Stimulated activated CD4-positive, alpha-beta T cell treated with anti-CD3 and anti-CD28 coated beads, Interleukin-4, amount 100 ng/mL, for 1 hour (primary cell): ENCODE measurements at regions not wholly inside any gene's neighbourhood (a gene's known extent, or its start where the extent isn't known, plus 50 kb on each side); places are given as distances from the start of the nearest gene placed in this dataset.

Experiments used
- DNase-seq: peaks from one replicate; pipeline ENCODE4 v3.0.0-alpha.2; 2020

DNA sequence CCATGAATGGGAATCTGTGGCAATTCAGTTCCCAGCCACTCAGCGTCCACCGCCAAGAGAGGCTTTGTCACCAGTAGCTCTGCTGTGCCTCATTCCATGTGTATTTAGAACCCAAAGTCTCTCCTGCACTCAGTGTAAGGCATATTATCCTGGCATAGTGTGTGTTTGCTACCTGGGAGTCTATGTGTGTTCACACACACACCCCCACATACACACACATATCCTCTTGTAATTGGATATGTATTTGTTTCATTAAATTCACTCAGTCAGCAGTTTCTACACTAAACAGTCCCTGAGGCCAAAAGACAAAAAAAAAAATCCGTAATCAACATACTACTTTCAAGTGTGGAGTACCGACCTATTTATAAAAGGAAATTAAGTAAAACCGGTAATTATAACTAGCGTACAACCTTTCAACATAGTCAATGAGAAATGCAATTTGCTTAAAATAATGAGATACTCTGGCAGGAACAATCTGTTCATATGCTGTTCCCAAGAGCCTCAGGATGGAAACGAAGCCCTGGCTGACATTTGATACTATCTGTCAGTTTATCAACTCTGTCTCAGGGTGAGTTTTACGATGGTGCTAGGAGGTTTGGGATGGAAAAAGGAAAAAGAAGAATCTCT is 425.8 kb upstream of the CELF2 start:
- no peak for DNase-seq

DNA sequence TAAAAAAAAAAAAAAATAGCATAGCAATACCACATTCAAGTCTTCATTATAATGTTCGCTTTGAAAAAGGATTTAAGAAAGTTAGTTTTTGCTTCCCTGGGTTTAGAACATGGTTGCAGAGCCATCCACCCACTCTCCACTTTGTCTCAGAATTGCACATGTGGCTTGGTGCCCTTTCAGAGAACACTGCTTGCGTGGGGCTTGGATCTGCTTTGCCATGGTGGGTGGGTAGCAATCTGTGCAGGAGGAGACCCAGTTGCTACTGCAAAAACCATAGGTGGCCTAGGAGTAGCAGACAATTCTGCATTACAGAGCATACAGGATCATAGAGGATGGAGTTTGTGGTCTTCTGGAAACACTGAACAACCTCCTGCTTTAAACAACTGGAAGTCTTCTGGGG is 421.4 kb upstream of the CELF2 start:
- no peak for DNase-seq

DNA sequence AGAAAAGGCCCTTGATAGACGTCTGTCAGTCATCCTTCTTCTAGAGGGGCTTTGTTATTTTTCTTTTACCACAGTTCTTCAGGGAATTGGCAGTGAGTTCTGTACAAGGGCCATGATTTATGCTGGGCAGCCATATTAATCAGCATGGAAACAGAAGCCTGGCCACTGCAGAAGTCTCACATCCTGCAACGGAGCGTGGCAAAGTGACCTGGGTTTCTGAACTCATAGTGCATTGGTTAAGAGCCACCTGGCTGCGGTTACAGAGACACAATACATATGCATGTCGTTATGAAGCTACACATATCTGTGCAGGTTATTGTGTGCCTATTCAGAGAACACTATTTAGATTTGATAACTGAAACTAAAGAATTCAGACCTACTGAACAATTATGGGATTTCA is 419.4 kb upstream of the CELF2 start:
- DNase-seq, result no peak

DNA sequence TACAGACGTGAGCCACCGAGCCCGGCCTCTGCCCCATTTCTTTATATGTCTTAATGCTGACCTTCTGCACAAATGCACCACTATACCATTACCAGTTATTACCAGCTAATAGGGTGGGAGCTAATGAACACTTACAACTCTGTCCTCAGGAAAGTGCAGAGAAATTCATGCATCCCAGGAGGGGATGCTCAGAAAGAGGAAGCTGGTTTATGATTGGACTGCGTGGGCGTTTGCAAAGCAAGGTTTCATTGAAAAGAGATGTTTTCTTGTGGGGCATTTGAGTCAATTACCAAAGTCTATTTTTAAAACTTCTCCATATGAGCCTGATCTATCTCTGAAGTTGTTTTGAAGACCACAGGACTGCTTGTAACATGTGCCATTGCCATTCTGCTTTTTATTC is 417.7 kb upstream of the CELF2 start:
- DNase-seq, result no peak

DNA sequence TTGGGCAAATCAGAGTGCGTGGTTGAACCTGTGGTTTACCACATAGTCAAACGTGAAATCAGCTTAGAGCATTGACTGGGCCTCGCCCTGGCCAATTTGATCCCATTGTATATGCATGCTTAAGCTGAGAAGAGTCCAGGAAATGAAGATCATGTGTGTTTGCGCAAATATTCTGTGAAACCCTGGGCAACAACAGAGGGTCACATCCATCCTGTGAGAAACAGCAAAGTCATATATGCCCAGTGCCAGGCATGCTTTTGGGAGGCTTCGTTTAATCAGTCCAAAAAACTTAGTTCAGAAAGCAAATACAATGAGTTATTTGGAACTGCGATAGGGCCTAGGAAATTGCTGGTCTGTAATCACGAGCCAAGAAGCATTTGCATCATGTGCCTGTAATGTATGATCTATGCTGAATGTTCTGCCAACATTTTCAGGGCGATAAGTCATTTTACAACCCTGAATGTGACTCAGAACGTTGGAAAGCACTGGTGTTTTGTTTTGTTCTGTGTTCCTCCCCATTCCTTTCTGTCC is 412.1 kb upstream of the CELF2 start:
- DNase-seq, result no peak

DNA sequence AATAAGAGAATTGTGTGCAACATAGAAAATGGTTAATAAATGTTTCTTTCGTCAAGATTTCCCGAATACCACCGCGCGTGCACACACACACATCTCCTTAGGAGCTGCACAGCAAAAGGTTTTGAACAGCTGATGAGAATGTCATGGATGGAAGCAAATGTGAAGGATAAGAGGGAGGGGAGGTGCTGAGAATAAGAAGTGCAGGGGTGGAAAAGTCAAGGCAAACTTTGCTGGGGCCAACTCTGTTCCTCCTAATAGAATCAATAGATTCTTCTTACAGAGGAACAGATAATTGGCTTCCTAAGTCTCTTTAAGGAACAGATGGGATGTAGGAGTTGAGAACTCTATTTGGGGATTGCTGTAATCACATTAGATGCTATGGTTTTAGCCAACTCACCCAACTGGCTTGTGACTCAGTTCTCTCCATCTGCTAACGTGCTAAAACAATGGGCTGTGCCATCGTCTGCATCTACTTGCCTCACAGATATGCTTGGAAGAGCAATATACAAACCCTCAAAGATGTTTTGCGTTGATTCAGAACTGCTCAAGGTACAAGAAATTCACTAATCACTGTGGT is 408.2 kb upstream of the CELF2 start:
- DNase-seq, result no peak

DNA sequence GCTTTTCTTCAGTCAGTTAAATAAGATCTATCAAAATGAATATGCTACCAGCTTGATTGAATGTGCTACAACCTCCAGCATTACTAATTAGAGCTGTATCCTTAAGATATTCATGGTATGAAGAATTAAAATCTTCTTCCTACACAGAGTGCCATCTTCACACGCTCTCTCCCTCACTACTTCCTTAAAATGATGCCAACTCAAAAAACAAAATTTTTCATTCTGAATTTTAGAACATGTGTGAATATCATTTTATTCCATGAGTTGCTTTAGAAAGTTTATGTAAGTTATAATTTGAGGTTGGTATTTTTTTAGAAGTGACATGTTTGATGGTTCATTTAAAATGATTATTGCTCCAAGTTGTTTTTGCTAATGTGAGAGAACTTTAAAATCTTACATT is 407.5 kb upstream of the CELF2 start:
- DNase-seq, result no peak

DNA sequence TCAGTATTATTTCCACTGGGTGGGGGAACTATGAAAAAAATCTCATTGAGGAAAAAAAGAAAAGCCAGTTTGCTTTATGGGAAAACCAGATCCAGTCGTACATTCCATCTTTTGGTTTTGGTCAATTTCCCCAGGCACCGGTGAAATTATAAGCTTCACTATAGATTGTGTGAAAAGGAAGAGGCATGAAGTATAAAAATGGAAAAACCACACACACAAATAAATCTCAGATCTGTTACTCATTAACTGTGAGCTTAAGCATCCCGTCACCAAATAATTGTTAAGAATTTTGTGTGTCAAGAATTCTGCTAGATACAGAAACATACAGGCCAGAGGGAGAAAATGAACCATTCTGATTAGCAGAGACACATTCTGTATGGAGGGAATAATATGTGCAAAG is 405.5 kb upstream of the CELF2 start:
- no peak for DNase-seq

DNA sequence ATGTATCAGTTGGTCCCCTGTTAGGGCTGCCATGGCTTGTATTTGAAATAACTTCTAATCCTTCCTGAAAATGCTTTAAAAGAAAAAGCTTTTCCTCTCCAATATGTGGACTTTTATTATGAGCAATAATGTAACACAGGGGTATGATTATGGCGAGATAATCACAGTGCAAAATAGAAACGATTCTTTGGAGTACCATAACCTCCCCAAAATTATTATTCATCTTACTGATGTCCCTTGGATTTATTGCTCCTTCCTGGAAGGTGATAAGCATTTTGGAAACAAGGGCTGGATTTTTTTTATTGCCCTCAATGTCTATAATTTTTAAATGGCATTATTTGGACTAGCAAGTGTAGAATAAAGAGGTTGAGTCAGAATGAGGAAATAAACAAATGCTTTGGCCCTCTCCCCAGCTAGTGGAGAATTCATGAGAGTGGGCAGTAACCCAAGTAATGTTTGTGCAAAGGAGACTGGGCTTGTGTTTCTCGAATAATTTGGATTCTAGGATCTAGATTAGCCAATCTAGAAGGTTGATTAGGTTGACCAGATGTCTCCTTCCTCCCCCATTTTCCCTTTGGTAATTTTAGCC is 403.9 kb upstream of the CELF2 start:
- no peak for DNase-seq

DNA sequence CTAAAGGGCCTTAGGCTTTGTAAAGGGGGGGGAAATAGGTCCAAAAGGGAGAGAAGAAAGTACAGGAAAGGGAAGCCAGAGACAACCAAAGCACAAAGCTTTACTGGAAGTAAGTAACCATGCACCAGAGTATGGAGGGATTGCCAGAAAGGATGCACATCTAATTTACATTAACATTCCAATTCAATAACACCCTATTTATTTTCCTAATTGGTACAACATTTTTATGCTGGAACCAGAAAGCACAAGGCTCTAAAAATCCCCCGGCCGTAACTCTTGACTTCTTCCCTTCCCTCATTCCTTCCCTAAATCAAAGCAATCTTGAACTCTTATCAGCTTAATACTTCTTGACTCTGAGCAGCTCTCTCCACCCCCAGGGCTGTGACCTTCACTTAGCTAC is 400.0 kb upstream of the CELF2 start:
- no peak for DNase-seq

DNA sequence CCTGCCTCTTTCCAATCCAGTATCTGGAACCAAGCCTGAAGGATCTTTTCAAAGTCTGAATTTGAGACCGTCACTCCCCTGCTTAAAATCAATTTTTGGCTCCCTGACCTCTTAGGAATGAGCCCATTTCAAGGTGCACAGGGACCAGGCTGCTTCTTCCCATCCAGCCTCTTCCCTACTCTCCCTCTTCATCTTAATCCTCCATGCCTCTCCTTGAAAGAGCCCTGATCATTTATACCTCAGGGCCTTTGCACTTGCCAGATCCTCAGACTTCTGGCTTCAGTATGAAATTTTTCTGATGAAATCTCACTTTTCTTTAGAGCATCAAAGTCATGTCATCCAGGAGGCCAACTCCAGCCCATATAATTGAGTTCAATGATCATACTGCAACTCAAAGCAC is 399.5 kb upstream of the CELF2 start:
- no peak for DNase-seq

DNA sequence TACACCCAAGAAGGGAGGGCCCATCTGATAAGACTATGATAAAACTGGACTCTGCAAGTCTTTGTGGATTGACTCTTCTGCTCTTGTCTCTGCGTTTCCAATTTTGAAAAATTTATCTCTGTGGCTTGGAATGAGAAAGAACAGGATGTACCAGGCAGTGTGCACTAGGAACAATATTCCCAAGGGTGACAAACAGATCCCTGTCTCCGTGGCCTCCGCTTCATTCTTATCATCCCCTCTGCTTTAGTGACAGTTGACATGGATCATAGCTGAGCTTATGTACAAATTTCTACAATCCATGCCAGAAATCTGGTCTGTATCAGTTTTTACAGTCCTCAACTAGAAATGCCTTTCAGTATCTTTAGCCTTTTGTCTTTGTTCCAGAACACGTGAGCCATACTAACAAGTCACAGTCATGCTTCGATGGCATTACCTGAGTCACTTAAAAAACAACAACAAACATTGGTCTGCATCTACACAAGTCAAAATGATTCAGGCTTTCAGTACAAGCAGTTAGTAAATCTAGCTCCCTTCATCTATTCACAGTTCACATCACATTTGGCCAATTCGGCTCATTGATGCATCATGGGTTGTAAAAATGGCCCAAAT is 393.6 kb upstream of the CELF2 start:
- DNase-seq, result no peak

DNA sequence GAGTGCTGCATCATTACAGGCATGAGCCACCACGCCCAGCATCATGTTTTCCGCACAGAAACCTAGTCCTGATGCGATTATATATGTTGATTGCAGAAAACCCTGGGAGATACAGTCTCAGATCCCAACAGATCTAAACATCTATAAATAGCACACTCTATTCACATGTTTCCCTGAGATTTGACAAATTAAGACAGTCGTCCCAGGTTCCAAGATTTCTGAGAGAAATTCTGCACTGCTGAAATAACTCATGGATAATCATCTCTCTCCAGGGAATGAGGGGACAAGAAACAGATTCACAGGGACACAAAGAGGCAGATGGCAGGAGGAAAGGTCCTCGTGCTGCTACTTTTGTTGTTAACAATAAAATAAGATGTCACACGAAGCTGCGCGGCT is 393.1 kb upstream of the CELF2 start:
- no peak for DNase-seq

DNA sequence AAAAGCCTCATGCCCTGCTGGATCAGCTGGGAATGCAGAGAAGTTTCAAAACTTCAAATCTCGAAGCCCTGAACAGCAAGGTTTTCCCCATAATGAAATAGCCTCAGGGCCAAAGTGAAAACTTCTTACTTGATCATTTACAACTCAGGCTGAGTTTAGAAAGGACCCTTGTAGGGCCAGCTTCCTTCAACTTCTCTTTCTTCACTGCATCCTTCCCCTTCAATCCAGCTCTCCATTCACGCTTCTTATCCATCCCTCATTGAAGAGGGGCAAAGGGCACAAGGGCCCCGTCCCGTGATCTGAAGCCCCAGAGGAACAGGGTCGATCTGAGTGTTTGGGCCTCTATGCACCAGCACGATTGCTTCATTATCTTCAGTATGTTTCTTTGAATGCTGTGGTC is 392.2 kb upstream of the CELF2 start:
- no peak for DNase-seq

DNA sequence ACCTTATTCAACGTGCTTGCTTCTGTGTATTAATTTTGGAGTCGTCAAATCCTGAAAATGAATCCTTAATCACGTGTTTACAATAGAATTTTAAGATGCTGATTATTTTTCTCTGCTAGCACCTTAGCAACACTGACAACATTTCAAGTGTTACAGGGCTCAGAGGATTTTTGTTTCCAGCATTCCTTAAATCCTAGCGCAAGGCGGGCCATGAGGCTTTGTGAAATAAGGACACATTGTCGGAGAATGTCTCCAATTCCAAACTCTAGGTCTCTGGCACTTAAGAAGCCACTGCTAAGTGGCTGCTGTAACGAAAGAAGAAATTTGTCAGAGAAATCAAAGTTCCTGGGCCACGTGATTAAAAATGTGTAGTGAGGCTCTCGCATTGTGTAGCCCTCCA is 390.9 kb upstream of the CELF2 start:
- DNase-seq, result no peak

DNA sequence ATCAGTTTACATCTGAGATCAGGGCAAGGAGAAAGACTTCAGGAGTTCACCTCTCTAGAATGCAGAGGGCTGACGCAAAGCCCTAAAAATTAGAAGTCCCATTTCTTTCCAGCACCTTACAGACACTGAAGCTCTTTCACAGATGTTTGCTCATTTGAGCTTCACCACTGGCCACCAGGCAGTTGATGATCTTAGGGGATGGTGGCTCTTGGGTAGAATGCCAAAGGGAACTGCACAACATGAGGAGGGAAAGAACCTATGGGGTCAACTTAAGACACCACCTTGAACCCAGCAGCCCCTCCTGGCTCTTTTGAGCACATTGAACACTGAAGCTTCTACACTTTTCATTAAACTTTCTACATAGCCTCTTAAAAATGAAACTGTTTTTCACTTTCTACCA is 390.3 kb upstream of the CELF2 start:
- DNase-seq, result no peak

DNA sequence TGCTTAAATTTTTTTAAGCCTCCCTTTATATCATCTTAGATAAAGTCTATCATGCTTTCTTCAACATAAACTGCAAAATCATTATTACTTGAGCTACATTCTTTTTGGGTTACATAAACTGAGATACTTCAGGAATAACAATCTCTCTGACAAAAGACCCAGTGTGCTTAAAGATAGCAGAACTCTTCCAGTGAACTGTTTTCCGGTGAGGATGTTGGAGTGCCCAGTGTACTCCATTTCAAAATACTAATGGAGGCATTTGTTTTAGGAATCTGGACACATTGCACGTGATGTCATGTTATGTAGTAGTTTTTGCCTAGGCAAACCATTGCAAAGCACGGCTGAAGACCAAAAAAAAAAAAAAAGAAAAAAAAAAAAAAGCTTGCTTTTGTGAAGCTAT is 388.2 kb upstream of the CELF2 start:
- no peak for DNase-seq

DNA sequence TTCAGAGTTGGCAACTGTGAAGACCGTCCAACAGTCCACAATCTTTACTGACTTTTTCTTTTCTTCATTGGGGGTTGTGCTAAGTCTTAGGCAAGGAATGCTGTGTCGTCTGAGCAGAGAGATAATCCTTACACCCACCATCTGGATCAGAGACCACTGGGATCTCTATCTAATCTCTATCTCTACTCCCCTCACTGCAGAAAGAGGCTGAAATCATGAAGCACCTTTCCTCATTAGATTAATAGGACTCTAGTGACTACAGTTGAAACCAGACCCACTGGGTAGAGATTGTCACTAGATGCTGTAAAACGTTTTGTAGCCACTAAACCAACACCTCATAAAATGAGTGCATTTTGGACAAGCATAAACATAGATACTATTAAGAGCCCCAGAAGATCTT is 387.4 kb upstream of the CELF2 start:
- no peak for DNase-seq

DNA sequence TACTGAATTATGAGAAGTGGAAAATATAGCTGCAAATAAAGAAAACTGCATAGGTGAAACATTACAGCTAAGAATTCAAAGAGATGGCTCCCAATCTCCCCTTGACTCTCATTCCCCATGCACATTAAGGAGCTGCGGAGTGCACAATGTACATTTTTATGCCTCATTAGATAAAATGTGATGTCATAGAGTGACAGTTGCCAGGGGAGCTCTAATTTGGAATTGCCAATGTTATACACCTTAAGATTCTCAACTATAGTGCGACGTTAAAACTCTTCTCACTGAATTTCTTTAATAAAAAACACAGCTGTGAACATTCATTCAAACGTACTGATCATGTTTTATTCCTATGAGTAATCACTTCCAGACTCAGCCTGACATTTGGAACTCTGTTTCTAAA is 386.9 kb upstream of the CELF2 start:
- no peak for DNase-seq

DNA sequence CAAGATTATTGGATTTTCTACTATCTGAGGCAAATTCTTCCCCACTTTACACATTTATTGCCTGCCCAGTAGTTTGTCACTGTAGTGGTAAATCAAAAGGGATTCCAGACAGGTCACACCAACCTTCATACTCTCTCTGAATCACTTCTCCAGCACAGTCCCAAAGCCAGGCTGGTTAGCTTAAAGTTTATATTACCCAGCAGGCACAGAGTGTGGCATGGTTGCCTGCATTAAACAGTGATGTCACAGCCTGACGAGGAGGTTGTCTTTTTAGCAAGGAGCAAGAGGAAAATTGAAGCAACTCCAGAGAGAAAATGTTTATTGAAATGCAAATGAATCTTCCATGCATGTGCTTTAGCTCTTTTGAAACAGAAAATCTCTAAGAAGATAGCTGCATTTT is 375.5 kb upstream of the CELF2 start:
- DNase-seq, result no peak

DNA sequence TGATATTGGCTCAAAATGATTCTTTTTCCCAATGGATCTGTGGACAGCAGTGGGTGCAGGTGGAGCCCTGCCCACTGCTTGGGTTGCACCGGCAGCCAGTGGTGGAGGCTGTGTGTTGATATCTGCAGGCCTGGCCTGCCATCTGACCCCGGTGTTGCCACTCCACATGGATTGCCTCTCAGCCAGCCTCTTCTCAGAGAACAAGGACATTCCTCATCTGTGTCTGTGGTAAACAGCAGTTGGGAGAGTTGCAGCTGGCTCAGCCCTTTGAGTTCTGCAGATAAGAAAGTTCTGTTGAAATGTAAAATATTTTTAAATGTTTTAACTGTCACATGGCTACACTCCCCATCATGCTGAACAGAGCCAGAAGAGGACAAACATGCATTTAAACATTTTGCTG is 374.9 kb upstream of the CELF2 start:
- no peak for DNase-seq

DNA sequence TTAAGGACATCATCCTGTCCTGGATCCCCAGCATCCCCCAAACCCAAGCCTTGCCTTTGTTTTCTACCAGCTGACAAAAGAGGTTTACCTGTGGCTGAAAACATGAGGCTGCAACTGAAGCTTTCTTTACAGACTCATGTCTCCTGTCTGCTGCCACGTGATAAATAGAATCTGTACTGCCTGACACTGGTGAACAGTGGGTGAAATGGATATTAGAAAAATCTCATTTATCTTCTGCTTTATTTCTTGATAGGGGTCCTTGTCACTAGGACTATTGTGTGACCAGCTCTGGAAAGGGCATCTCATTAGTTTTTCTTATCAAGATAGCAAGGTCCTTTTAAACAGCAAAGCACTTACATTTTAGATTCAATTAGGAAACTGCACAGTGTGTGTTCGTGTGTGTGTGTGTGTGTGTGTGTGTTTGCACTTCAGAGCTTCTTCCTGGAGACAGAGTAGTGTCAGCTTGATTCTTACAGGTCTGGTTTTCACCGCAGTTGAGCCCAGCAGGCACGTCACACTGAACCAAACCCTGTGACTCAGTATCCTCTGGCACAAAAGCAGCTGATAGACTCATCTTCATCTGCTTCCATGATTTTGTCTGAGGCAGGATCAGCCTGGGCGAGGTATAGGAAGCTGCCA is 373.5 kb upstream of the CELF2 start:
- DNase-seq, result no peak

DNA sequence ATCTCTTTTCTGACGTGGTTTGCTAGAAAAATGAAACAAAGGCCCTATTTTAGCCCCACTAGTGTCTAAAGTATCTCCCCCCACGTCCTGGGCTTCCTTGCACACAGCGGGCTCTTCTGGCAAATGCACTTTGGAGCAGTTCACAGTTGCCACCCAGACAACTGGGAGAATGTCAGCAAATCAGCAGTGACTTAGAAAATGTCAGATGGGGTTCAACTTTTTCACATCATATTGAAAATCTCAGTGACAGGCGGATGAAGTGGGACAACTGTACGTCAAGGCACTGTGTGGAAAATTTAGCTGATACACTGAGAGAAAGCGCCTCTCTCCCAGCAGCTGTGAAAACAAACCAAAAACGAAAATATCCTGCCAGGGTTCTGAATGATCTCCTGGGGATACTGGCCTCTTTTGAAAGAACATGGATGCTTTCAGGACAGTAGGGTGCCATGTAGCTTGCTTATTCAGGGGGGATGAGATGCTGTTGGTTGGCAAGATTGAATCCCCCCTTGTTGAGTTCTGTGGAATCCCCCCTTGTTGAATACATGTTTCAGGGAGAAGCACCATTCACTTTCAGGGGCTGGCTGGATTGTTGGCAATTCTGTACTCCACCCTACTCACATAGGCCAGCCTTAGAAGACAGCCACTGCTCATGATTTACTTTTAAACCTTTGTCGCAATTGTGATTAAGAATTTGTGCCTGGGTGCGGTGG is 372.8 kb upstream of the CELF2 start:
- DNase-seq, result no peak
